ENCODE measurements at regions not wholly inside any gene's neighbourhood (a gene's known extent, or its start where the extent isn't known, plus 50 kb on each side); places are given as distances from the start of the nearest gene placed in this dataset.
"Not testable (repeated sequence)": the region's sequence is repeated elsewhere in the genome, so short reads cannot be mapped to it uniquely, and the experiment has no call there.

GRCh38 chr5:91315701-91316100 is 67.4 kb downstream of the ARRDC3 start:
- DNase-seq (ENCODE audit: low read depth) = no peak

DNA sequence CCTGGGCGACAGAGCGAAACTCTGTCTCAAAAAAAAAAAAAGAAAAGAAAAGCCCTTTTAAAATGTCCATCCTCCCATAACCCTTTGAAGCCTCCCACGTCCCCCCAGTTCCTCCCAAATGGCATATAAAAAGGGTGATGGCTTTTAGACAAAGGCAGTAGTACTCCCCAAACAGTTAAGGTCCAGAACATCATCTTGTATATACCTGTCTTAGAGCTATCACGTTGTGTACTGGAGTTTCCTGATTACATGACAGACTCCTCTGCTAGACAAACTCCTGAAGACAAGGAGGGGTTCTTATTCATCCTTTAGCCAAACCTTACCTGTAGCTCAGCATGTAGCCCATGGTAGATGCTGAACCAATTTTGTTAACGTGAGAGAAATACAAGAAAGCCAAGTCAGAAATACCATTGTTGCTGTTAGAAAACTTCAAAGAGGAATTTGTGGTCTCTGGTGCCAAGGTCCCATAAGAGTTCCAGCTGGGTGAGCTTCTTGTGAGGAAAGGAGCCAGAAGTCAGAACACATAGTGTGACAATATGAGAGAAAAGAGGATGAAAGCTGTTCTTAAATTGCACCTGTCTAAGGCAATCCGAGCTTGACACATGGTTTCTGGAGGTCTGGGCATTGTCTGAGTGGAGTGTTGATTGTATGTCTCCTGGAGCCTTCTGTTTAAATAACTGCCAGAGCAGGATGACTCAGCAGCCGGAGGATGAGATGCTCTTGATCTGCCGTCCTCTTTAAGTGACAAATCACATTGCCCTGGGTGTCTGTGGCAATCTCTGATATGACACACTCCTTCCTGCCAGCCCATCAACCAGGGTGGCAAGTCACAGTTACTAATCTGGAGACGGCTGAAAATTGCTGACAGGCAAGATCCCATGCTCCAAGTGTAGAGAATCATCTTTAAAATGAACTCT is 69.1 kb downstream of the ARRDC3 start:
- DNase-seq (ENCODE audit: low read depth) = peak; percentile 71

DNA sequence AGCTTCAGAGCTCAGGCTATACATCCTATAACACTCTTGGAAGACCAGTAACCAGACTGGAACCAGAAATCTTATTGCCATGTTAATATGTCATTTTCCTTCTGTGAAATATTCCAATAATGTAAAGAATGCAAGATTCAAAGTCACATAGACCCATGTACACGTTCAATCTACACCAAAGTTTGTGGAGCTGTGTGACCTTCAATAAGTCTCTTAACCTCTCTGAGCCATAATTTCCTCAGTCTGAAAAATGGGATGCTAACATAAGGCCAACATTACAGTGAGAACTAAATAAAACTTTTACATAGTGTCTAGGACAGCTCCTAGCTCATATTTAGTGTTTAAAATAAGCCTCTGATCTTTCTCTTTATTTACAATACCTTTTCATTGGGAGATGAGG is 70.4 kb downstream of the ARRDC3 start:
- no peak for DNase-seq (ENCODE audit: low read depth)

DNA sequence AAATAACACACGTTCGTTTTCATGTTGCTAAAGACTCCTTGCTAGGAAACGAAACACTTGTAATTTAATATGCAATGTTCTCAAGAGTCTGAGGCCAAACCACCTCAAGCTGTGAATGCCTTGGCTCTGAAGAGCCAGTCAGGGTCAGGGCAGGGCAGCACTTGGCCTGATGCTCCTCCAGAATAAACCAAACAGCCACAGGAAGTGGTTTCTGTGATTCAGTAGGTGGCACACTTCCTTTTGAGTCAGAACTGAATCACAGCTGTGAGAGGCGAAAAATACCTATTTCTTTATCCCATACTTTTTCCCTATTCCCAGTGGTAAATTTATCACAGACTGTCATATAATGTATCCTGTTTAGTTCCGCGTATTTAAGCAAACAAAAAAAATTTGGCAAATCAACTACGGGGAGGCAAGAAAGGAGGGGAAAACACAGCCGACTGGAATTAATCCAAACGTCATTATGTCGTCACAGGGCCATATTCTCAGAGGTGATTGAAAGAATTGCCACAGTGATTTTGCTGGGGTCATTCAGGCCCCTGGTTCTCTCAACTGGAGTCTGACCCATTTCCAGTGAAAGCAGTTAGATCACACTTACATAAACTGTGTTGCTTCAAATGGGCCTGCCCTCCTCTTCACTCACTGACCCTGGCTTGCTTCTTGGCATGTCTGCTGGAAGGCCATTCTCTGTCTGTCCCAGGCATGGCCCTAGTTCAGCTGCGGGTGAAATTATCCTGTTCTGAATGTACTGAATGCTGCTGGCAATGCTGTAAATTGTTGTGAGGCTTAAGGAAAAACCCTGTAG is 71.2 kb downstream of the ARRDC3 start:
- DNase-seq (ENCODE audit: low read depth) = peak; percentile 42

DNA sequence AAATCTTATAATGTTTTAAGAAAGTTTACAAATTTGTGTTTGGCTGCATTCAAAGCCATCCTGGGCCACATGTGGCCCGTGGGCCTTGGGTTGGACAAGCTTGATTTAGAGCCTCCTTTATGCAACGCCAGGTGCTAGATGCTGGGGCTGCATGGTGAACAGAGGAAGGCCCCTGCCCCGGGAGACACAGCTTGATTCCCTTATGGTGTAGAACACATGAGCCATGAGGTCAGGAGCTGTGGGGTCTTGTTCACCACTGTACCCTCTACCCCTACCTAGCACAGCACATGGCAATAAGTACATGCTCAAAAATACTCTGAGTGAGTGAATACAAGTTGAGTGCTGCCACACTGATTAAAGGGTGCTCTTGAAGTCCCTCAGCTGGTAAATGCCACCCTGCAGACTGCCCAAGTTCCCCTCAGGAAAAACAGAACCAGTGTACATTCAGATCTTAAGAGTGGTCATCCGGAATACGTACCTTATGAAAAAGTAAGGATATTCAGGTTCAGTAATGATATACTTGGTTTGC is 71.9 kb downstream of the ARRDC3 start:
- DNase-seq (ENCODE audit: low read depth) = no peak

GRCh38 chr5:91308157-91308556 is 75.0 kb downstream of the ARRDC3 start:
- DNase-seq (ENCODE audit: low read depth) = not testable (repeated sequence)

DNA sequence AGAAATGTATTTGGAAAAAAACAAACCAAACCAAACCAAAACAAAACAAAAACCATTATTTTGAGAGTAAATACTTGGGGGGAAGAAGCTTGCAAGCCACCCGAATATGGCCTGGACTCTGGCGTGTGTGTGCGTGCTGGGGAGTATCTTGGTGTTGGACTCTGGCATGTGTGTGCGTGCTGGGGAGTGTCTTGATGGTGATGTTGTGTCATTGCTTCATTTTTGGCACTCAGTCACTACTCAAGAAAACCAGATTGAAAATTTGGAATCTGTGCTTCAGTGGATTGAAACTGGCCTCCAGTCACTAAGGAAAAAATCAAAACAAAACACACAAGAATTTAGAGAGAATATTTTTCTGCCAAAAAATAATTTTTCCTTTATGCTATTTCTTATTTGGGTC is 76.1 kb downstream of the ARRDC3 start:
- DNase-seq (ENCODE audit: low read depth) = no peak

GRCh38 chr5:91306497-91306896 is 76.6 kb downstream of the ARRDC3 start:
- no peak for DNase-seq (ENCODE audit: low read depth)

DNA sequence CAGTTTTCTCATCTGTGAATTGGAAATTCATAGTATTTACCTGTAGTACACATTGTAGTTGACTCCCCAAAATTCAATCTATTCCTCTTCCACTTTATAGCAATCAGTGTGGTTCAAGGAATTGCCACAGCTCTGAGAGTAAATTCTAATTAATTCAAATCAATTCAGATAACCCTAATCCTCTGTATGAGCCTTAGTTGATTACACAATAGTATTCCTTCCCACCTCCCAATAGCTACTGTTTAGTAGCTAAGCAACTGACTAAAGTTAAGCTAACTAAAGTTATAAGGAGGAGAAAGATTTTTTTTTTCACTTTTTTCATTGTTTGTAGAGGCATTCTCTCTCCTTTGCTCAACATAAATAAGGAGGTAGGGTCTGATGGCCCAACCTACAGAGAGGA is 77.5 kb downstream of the ARRDC3 start:
- no peak for DNase-seq (ENCODE audit: low read depth)

DNA sequence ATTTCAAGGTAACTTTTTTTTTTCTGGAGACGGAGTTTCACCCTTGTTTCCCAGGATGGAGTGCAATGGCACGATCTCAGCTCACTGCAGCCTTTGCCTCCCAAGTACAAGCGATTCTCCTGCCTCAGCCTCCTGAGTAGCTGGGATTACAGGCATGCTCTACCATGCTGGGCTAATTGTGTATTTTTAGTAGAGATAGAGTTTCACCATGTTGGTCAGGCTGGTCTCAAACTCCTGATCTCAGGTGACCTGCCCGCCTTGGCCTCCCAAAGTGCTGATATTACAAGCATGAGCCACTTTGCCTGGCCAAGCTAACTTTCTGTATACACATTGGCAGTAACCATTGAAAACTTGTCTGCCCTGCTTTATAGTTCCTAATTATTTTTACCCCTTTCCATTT is 79.1 kb downstream of the ARRDC3 start:
- not testable (repeated sequence) for DNase-seq (ENCODE audit: low read depth)

- no peak for DNase-seq (ENCODE audit: low read depth)
These were observed 80.2 kb downstream of the ARRDC3 start for GRCh38 chr5:91302958-91303357.

- no peak for DNase-seq (ENCODE audit: low read depth)
These were observed 80.8 kb downstream of the ARRDC3 start for GRCh38 chr5:91302305-91302704.

DNA sequence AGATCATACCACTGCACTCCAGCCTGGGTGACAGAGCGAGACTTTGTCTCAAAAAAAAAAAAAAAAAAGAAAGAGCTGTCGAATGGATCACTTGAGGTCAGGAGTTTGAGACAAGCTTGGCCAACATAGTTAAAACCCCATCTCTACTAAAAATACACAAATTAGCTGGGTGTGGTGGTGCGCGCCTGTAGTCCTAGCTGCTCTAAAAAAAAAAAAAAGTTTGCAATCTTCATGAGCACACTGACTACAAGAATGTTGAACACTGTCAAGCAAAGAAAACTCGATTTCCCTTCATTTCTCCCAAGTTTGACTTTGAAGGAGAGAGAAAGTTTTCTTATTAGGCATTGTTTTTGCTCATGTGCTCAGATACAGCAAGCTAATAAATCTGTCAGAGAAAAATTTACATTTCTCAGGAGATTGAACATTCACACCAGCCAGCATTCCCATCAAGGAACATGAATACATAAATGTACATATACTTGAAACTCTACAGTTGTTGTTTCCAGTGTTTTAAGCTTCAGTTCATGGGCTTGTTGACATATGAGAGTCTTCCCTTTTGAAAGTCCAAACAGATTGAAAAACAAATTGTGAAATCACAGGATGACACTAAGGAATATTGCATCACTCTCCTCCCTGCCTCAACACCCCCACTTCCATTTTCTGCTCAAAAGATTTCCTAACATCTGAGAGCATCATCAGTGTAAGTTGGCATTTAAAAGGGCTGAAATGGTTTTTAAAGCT is 81.8 kb downstream of the ARRDC3 start:
- no peak for DNase-seq (ENCODE audit: low read depth)

- no peak for DNase-seq (ENCODE audit: low read depth)
These were observed 85.1 kb downstream of the ARRDC3 start for GRCh38 chr5:91297994-91298393.

- no peak for DNase-seq (ENCODE audit: low read depth)
These were observed 86.4 kb downstream of the ARRDC3 start for GRCh38 chr5:91296674-91297143.

DNA sequence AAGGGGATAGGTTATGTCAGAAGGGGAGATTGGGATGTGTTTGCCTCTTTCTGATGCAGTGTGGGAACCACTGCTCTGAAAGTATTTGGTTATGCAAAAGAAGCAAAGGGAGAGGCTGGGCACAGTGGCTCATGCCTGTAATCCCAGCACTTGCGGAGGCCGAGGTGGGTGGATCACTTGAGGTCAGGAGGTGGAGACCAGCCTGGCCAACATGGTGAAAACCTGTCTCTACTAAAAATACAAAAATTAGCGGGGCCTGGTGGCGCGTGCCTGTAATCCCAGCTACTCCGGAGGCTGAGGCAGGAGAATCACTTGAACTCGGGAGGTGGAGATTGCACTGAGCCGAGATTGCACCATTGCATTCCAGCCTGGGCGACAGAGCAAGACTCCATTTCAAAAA is 87.0 kb downstream of the ARRDC3 start:
- DNase-seq (ENCODE audit: low read depth) = not testable (repeated sequence)

DNA sequence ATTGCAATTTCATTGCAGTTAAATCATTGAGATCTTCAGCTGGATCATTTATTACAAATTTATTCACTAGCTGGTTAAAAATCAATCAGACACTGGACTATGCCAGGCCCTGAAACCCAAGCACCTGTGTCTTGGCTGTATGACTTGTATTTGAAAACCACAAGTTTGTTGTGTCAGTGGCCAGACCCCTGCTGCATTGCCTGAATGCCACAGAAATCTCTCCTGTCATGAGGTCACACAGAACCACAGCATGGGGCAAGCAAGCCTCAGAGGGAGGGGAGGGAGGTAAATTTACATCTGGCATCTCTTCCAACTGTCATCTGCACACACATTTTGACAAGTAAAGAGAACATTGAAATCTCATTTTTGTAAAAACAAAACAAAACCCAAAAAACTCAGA is 90.0 kb downstream of the ARRDC3 start:
- no peak for DNase-seq (ENCODE audit: low read depth)

GRCh38 chr5:91291628-91292569 is 91.2 kb downstream of the ARRDC3 start:
- no peak for DNase-seq (ENCODE audit: low read depth)

DNA sequence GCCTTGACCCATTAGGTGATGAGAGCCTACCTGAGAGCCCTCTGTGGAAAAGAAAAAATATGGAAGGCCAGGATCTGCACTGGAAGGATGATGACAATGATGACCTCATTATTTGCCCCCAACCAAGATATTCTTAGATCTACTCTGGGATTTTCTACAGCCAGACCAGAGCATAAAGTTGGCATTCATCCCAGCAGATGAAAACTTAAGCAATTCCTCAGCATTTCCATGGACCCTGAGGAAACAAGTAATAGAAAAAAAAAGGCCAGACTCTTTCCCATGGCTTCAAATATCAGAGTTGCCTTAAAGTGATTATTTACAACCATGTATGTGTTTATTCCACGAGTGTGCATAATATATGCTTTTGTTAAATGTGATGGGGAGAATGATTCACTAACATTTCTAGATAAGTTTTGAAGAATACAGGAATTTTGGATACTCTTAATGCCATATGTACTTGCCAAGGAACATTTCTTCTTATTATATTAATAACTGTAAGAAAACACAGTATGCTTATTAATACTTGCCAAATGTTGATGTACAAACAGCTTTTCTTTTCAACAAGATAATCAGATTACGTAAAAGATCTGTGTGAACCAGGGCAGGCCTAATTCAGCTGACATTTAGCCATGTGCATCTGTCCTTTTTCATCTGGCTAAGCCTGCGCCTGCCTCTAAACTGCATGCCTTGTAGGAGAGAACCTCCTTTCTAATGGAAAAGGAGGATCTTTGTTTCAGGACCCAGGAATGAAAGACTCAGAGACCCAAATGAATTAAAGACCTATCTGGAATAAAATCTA is 94.8 kb downstream of the ARRDC3 start:
- DNase-seq (ENCODE audit: low read depth) = no peak

DNA sequence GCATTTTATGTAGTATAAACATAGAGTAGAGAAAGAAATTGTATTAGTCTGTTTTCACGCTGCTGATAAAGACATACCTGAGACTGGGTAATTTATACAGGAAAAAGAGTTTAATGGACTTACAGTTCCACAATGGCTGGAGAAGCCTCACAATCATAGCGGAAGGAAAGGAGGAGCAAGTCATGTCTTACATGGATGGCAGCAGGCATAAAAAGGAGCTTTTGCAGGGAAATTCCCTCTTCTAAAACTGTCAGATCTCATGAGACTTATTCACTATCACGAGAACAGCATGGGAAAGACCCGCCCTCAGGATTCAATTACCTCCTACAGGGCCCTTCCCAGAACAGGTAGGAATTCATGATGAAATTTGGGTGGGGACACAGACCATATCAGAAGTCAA is 98.1 kb downstream of the ARRDC3 start:
- not testable (repeated sequence) for DNase-seq (ENCODE audit: low read depth)

All from activated T-helper 9 cell treated with anti-CD3 and anti-CD28 coated beads, Interleukin-2, amount 50 U/mL, for 16 hours (primary cell).